ENCODE measurements at regions not wholly inside any gene's neighbourhood (a gene's known extent, or its start where the extent isn't known, plus 50 kb on each side); places are given as distances from the start of the nearest gene placed in this dataset.

GRCh38 chr20:61128701-61129269 lies 123.3 kb upstream of the CDH4 start:
- no peaks in the 10 kb centered on the region for H3K36me3 ChIP-seq (replicated peaks; ENCODE audit: control insufficient read depth, insufficient read depth, low read length)
- no peak for DNase-seq
- peaks cover 10% of the 10 kb centered on the region; the same call in 1 of the 2 replicates for H3K27me3 ChIP-seq (ENCODE audit: control insufficient read depth, insufficient read depth, low read length)
- no peak overlapping the region for H3K4me3 ChIP-seq (ENCODE audit: insufficient read depth, low read depth, low read length)

DNA sequence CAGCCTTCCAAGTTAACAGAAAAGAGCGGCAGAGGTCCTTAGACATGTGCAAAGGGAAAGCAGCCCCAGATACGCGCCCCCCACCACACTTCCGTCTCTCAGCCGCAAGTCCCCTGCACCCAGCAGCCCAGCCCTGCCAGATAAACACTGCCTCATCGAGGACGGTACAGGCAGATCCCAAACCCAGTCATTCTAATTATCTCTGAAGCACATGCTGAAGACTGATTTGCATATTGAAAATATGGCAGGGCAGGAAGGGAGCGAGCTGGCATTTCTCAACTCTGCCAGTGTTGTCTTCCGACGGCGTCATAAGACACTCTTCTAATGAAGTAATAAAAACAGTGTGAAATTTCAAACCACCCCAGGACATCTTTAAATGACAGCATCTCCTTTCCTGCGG lies 122.8 kb upstream of the CDH4 start:
- no peak for DNase-seq

DNA sequence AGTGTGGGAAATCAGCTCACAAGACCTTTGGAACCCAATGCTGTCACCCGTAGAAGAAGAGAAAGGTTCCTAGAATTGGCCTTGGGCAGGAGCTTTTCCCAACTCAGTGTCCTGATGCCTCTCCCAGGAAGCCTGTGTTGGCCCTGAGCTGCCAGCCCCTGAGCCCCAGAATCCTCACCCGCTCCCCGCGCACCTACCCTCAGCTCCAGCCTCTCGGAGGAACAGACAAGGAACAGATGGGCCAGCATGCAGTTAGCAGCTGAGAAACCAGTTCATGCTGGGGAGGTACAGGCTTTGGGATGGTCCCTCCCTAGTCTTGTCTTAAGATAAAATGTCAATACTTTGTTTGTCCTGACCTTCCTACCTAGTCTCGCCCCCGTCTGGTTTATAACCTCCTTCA lies 121.9 kb upstream of the CDH4 start:
- no peak for DNase-seq
- Histone ChIP-seq H3K36me3 (replicated peaks; ENCODE audit: control insufficient read depth, insufficient read depth, low read length) (no peaks in the 10 kb centered on the region), H3K27me3 (ENCODE audit: control insufficient read depth, insufficient read depth, low read length) (peaks cover 10% of the 10 kb centered on the region; the same call in 1 of the 2 replicates), H3K4me3 (ENCODE audit: insufficient read depth, low read depth, low read length) (no peak overlapping the region)

More for the DNA sequence above, 122.8 kb upstream of the CDH4 start:
- H3K36me3 ChIP-seq (replicated peaks; ENCODE audit: control insufficient read depth, insufficient read depth, low read length), result no peaks in the 10 kb centered on the region
- H3K4me3 ChIP-seq (ENCODE audit: insufficient read depth, low read depth, low read length), result no peak overlapping the region
- peaks cover 10% of the 10 kb centered on the region; the same call in 1 of the 2 replicates for H3K27me3 ChIP-seq (ENCODE audit: control insufficient read depth, insufficient read depth, low read length)

DNA sequence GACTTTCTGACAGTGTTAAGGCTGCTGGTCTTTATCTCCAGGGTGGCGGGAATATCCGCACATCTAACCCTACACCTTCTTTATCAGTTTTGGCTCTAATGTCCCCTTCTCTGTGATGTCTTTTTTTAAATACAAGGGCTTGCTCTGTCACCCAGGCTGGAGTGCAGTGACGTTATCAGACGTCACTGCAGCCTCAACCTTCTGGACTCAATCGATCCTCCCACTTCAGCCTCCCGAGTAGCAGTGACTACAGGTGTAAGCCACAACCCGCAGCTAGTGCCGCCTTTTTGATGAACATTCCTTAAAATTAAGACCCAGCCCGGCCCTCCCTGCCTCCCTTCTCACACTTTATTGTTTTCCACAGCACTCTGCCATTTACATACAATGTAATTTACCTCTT lies 120.1 kb upstream of the CDH4 start:
- no peak for DNase-seq
- Histone ChIP-seq H3K4me3 (ENCODE audit: insufficient read depth, low read depth, low read length) (no peak overlapping the region), H3K36me3 (replicated peaks; ENCODE audit: control insufficient read depth, insufficient read depth, low read length) (no peaks in the 10 kb centered on the region), H3K27me3 (ENCODE audit: control insufficient read depth, insufficient read depth, low read length) (peaks cover 12% of the 10 kb centered on the region; the same call in 1 of the 2 replicates)

DNA sequence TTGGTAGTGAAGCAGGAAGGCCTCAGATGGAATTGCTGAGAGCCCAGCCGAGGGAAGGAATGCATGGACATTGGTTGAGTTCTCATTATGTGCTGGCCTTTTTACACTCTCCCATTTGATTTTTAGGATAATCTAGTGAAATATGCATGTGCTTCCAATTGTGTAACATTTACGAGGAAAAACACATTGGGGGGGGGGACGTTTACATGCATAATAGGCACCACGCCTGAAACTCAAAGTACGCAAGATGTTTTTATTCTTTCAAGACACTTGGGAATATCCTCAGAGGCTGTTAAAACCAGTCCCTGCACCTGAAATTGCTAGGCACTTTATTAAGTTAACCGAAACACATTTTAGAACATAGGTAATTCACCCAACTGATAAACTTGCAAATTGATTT lies 118.5 kb upstream of the CDH4 start:
- H3K27me3 ChIP-seq (ENCODE audit: control insufficient read depth, insufficient read depth, low read length), result peaks cover 20% of the 10 kb centered on the region
- H3K36me3 ChIP-seq (replicated peaks; ENCODE audit: control insufficient read depth, insufficient read depth, low read length), result no peaks in the 10 kb centered on the region
- no peak overlapping the region for H3K4me3 ChIP-seq (ENCODE audit: insufficient read depth, low read depth, low read length)
- DNase-seq, result no peak

DNA sequence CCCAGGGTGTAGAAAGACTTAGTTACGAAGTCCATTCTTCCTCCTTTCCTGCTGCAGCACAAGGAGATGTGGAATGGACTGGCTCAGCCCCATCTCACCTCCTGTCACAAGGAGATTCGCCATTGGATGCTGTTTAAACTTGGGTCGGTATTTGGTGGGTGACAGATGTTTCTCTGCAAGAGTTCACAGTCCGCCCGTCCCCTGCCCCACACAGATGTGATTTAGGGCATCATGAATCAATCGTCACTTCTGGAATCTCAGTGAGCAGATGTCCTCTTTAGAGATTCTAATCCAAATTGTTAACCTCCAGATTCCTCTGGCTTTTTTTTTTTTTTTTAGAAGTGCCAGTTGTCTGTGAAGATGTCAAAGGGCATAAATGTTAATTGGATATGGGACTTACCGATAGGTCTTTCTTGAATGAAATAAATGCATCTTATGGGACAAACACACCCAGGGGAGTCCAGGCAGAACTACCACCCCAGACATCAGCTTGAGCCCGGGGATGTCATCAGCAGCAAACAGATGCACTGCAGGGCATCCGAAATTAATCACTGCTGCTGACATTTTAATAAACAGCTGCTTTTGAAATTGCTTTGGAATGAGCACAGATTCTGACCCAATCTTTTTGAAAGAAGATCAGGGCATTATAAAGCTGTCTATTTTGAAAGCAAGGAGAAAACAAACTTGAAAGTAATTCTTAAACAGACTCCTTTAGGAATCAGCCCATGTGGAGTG lies 117.6 kb upstream of the CDH4 start:
- DNase-seq, result no peak
- H3K36me3 ChIP-seq (replicated peaks; ENCODE audit: control insufficient read depth, insufficient read depth, low read length), result no peaks in the 10 kb centered on the region
- peaks cover 24% of the 10 kb centered on the region for H3K27me3 ChIP-seq (ENCODE audit: control insufficient read depth, insufficient read depth, low read length)
- no peak overlapping the region for H3K4me3 ChIP-seq (ENCODE audit: insufficient read depth, low read depth, low read length)

GRCh38 chr20:61135266-61135665 lies 116.8 kb upstream of the CDH4 start:
- Histone ChIP-seq H3K27me3 (ENCODE audit: control insufficient read depth, insufficient read depth, low read length) (peaks cover 24% of the 10 kb centered on the region), H3K36me3 (replicated peaks; ENCODE audit: control insufficient read depth, insufficient read depth, low read length) (no peaks in the 10 kb centered on the region), H3K4me3 (ENCODE audit: insufficient read depth, low read depth, low read length) (no peak overlapping the region)
- no peak for DNase-seq

GRCh38 chr20:61135968-61136367 lies 116.1 kb upstream of the CDH4 start:
- Histone ChIP-seq H3K4me3 (ENCODE audit: insufficient read depth, low read depth, low read length) (no peak overlapping the region), H3K27me3 (ENCODE audit: control insufficient read depth, insufficient read depth, low read length) (peaks cover 25% of the 10 kb centered on the region)

GRCh38 chr20:61138566-61138965 lies 113.5 kb upstream of the CDH4 start:
- Histone ChIP-seq H3K4me3 (ENCODE audit: insufficient read depth, low read depth, low read length) (no peak overlapping the region), H3K27me3 (ENCODE audit: control insufficient read depth, insufficient read depth, low read length) (peaks cover 22% of the 10 kb centered on the region), H3K36me3 (replicated peaks; ENCODE audit: control insufficient read depth, insufficient read depth, low read length) (no peaks in the 10 kb centered on the region)
- DNase-seq, result no peak

More at GRCh38 chr20:61135968-61136367, 116.1 kb upstream of the CDH4 start:
- no peak for DNase-seq
- H3K36me3 ChIP-seq (replicated peaks; ENCODE audit: control insufficient read depth, insufficient read depth, low read length), result no peaks in the 10 kb centered on the region

GRCh38 chr20:61139031-61139430 lies 113.0 kb upstream of the CDH4 start:
- Histone ChIP-seq H3K27me3 (ENCODE audit: control insufficient read depth, insufficient read depth, low read length) (peaks cover 22% of the 10 kb centered on the region), H3K36me3 (replicated peaks; ENCODE audit: control insufficient read depth, insufficient read depth, low read length) (no peaks in the 10 kb centered on the region), H3K4me3 (ENCODE audit: insufficient read depth, low read depth, low read length) (no peak overlapping the region)
- no peak for DNase-seq

DNA sequence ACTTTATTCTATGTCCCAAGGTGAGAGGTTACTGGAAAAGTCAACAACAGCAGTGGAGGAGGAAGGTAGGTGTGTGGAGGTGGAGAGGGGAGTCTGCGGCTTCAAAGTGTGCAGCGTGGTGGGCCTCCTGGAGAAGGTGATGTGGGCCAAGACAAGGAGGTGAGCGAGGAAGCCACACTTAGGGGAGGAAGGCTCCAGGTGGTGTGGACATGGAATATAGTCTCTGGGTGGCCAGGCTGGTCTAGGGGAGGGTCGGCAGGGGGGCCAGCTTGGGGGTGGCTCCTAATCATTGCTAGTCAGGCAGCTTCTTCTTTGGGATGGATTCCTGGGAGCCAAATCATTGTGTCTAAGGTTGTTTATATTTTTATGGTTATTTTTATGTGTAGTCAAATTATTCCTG lies 111.5 kb upstream of the CDH4 start:
- DNase-seq, result no peak
- Histone ChIP-seq H3K27me3 (ENCODE audit: control insufficient read depth, insufficient read depth, low read length) (peaks cover 22% of the 10 kb centered on the region), H3K4me3 (ENCODE audit: insufficient read depth, low read depth, low read length) (no peak overlapping the region), H3K36me3 (replicated peaks; ENCODE audit: control insufficient read depth, insufficient read depth, low read length) (no peaks in the 10 kb centered on the region)

- Histone ChIP-seq H3K27me3 (ENCODE audit: control insufficient read depth, insufficient read depth, low read length) (peaks cover 11% of the 10 kb centered on the region; the same call in 1 of the 2 replicates), H3K36me3 (replicated peaks; ENCODE audit: control insufficient read depth, insufficient read depth, low read length) (no peaks in the 10 kb centered on the region)
- no peak for DNase-seq
These were observed 106.0 kb upstream of the CDH4 start for GRCh38 chr20:61146023-61146422.

DNA sequence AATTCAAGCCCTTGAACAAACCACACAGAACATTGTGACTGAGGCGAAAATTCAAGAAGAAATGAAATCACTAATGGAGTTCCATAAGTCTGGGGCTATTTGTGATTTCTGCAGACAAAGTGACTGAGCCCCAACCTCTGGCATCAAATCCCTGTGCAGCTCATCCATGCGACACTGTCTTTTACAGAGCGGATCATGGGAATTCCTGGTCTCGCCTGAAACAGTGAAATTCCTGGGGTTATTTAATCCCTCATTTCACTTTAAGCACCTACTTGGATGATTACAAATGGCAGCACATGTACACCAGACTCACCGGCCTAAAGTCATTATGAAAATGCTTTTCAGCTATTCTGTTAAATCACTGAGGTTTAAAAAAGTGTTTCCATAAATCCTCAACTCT lies 102.4 kb upstream of the CDH4 start:
- Histone ChIP-seq H3K4me3 (ENCODE audit: insufficient read depth, low read depth, low read length) (no peak overlapping the region), H3K27me3 (ENCODE audit: control insufficient read depth, insufficient read depth, low read length) (peaks cover 14% of the 10 kb centered on the region), H3K36me3 (replicated peaks; ENCODE audit: control insufficient read depth, insufficient read depth, low read length) (no peaks in the 10 kb centered on the region)
- no peak for DNase-seq

More at GRCh38 chr20:61146023-61146422, 106.0 kb upstream of the CDH4 start:
- H3K4me3 ChIP-seq (ENCODE audit: insufficient read depth, low read depth, low read length), result no peak overlapping the region

DNA sequence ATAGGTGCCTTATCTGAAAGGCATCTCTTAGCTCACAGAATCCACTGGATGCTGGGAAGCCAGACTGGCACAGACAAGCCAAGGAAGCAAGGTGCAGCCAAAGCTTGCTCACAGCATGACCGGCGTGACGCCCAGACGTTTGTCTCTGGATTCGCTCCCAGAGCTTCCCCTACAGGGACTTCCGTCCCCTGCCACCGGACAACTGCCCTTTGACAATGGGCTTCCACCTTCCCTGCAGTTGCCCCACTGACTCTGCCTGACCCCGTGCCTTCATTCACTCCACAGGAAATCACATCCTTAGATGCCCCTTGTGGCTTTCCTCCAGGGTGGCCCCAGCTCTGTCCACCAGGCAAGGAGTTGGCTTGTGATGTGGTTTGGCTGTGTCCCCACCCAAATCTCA lies 94.8 kb upstream of the CDH4 start:
- H3K27me3 ChIP-seq (ENCODE audit: control insufficient read depth, insufficient read depth, low read length), result peaks cover 7% of the 10 kb centered on the region
- DNase-seq, result no peak

DNA sequence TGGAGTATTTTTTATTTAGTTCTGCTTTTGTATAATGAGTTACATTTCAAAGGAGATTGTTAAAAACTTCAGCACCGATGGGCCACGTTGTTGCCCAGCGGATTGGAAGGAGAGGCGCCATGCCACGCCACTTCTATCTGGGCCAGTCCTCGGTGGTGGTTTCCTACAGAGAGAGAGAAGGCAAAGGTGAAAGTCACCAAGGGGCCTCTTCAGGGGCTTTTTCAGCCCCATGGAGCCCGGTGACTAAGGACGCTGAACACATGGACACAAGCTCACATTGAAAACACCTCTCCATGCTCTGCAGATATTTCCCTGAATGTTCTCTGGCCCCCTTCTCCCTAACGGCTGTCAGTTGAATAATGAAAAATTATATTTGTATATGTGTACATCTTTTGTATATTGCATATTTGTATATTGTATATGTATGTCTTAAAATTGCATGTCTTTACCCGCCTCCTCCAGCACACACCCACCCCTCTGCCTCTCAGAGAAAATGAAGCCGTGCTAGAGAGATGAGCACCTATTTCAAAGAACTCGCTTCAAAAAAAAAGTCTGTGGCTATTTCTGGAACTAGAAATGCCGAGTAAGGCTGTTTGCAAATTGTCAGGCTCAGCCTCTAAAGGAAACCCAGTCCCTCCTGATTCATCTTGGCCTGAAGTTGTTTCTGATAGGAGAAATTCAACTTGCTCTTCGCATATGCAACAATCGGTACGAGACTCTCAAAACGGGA lies 91.9 kb upstream of the CDH4 start:
- DNase-seq, result no peak
- H3K27me3 ChIP-seq (ENCODE audit: control insufficient read depth, insufficient read depth, low read length), result peaks cover 4% of the 10 kb centered on the region; the same call in 1 of the 2 replicates

More for the DNA sequence above, 94.8 kb upstream of the CDH4 start:
- H3K4me3 ChIP-seq (ENCODE audit: insufficient read depth, low read depth, low read length), result no peak overlapping the region
- H3K36me3 ChIP-seq (replicated peaks; ENCODE audit: control insufficient read depth, insufficient read depth, low read length), result no peaks in the 10 kb centered on the region

More for the DNA sequence above, 91.9 kb upstream of the CDH4 start:
- no peaks in the 10 kb centered on the region for H3K36me3 ChIP-seq (replicated peaks; ENCODE audit: control insufficient read depth, insufficient read depth, low read length)
- no peak overlapping the region for H3K4me3 ChIP-seq (ENCODE audit: insufficient read depth, low read depth, low read length)

All from H7 (cell line).